Neuron (in vitro differentiated cells): ENCODE measurements at regions not wholly inside any gene's neighbourhood (a gene's known extent, or its start where the extent isn't known, plus 50 kb on each side); places are given as distances from the start of the nearest gene placed in this dataset.
"Not testable (repeated sequence)": the region's sequence is repeated elsewhere in the genome, so short reads cannot be mapped to it uniquely, and the experiment has no call there.

Experiments used
- H2AFZ ChIP-seq: one replicate; pipeline ENCODE4 v1.6.1; 2013; ENCODE audit warnings: low read depth, mild to moderate bottlenecking, inconsistent platforms, low read length, moderate library complexity
- H3K27me3 ChIP-seq: one replicate; pipeline ENCODE4 v1.6.1; 2013; ENCODE audit warnings: low read length; ENCODE audit not compliant: insufficient read depth
- H3K36me3 ChIP-seq: one replicate; pipeline ENCODE4 v1.6.1; 2013; ENCODE audit warnings: low read length; ENCODE audit not compliant: insufficient read depth
- H3K4me1 ChIP-seq: one replicate; pipeline ENCODE4 v1.6.1; 2013; ENCODE audit warnings: low read length; ENCODE audit not compliant: insufficient read depth
- H3K4me3 ChIP-seq: 2 replicates; pipeline ENCODE4 v1.5.1; 2013; ENCODE audit warnings: mild to moderate bottlenecking, low read length, moderate library complexity
- H3K9me3 ChIP-seq: one replicate; pipeline ENCODE4 v1.6.1; 2013; ENCODE audit warnings: low read length

- no peaks in the 10 kb centered on the region for H3K4me1 ChIP-seq
- no peaks in the 10 kb centered on the region for H3K27me3 ChIP-seq
- no peaks in the 10 kb centered on the region for H3K9me3 ChIP-seq
- H3K36me3 ChIP-seq: no peaks in the 10 kb centered on the region
- no peak overlapping the region for H2AFZ ChIP-seq
- no peak overlapping the region for H3K4me3 ChIP-seq
Observed at GRCh38 chr7:4449263-4449662, 232.8 kb upstream of the FOXK1 start.

DNA sequence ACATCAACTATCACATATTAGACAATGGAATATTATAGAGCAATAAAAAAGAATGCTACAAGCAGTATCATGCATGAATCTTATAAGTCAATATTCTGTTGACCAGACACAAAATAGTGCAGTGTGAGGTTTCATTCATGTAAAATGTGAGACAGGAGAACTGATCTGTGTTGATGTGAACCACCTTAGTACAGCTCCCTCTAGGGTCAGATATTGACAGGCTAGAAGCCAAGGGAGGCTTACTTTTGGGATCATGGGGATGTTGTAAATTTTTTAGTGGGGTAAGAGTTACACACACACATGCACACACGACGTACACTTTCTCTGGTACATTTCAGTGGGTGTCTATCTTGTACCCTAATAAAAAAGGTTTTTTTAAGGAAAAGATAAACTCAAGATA is 231.6 kb upstream of the FOXK1 start:
- H2AFZ ChIP-seq: no peak overlapping the region
- no peaks in the 10 kb centered on the region for H3K9me3 ChIP-seq
- H3K27me3 ChIP-seq: no peaks in the 10 kb centered on the region
- H3K36me3 ChIP-seq: no peaks in the 10 kb centered on the region
- H3K4me1 ChIP-seq: no peaks in the 10 kb centered on the region
- no peak overlapping the region for H3K4me3 ChIP-seq

DNA sequence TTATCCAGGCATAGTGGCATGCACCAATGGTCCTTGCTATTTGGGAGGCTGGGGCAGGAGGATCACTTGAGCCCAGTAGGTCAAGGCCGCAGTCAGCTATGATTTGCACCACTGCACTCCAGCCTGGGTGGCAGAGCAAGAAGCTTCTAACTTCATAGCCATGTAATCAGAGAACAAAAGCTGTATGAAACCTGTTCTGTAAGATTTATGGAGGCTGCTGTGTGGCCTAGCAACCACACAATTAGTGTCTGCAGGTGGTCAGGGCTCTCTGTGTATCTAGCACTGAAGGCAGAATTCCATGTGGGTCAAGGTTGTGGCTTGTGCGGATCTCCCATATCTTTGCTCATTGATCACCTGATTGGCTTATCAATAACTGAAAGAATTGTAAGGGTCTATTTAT is 221.5 kb upstream of the FOXK1 start:
- Histone ChIP-seq H3K27me3 (peaks cover 3% of the 10 kb centered on the region), H3K36me3 (no peaks in the 10 kb centered on the region), H3K4me1 (peaks cover 7% of the 10 kb centered on the region), H2AFZ (no peak overlapping the region), H3K9me3 (peaks cover 2% of the 10 kb centered on the region), H3K4me3 (no peak overlapping the region)

GRCh38 chr7:4461531-4461930 is 220.6 kb upstream of the FOXK1 start:
- H2AFZ ChIP-seq: no peak overlapping the region
- H3K4me1 ChIP-seq: peaks cover 7% of the 10 kb centered on the region
- no peaks in the 10 kb centered on the region for H3K36me3 ChIP-seq

GRCh38 chr7:4468320-4469102 is 213.6 kb upstream of the FOXK1 start:
- Histone ChIP-seq H3K27me3 (peaks cover 3% of the 10 kb centered on the region), H3K4me1 (no peaks in the 10 kb centered on the region), H3K9me3 (no peaks in the 10 kb centered on the region), H3K4me3 (no peak overlapping the region), H3K36me3 (no peaks in the 10 kb centered on the region), H2AFZ (no peak overlapping the region)

More at GRCh38 chr7:4461531-4461930, 220.6 kb upstream of the FOXK1 start:
- peaks cover 3% of the 10 kb centered on the region for H3K27me3 ChIP-seq
- H3K9me3 ChIP-seq: peaks cover 2% of the 10 kb centered on the region
- H3K4me3 ChIP-seq: no peak overlapping the region

DNA sequence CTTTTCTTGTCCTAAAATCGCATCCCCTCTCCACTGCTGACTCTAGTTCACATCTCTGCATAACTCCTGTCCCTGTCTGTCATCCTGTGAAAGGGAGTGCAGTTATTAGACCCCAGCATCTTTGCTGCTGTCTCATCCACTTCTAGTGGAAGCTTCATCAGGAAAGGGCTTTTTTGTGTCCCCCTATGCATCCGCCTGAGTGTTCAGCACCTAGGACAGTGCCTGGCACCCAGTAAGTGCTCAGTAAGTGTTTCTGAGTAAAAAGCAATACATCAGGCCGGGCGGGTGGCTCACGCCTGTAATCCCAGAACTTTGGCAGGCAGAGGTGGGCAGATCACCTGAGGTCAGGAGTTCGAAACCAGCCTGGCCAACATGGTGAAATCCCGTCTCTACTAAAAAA is 211.8 kb upstream of the FOXK1 start:
- H3K9me3 ChIP-seq: no peaks in the 10 kb centered on the region
- no peak overlapping the region for H2AFZ ChIP-seq
- no peaks in the 10 kb centered on the region for H3K36me3 ChIP-seq
- no peak overlapping the region for H3K4me3 ChIP-seq
- no peaks in the 10 kb centered on the region for H3K4me1 ChIP-seq
- peaks cover 2% of the 10 kb centered on the region for H3K27me3 ChIP-seq

GRCh38 chr7:4472728-4473127 is 209.4 kb upstream of the FOXK1 start:
- Histone ChIP-seq H2AFZ (no peak overlapping the region), H3K9me3 (no peaks in the 10 kb centered on the region), H3K4me1 (no peaks in the 10 kb centered on the region), H3K4me3 (no peak overlapping the region), H3K27me3 (no peaks in the 10 kb centered on the region), H3K36me3 (no peaks in the 10 kb centered on the region)

GRCh38 chr7:4479367-4480039 is 202.6 kb upstream of the FOXK1 start:
- no peaks in the 10 kb centered on the region for H3K27me3 ChIP-seq
- H2AFZ ChIP-seq: no peak overlapping the region
- peaks cover 5% of the 10 kb centered on the region for H3K9me3 ChIP-seq
- H3K4me3 ChIP-seq: no peak overlapping the region
- no peaks in the 10 kb centered on the region for H3K4me1 ChIP-seq
- H3K36me3 ChIP-seq: no peaks in the 10 kb centered on the region

DNA sequence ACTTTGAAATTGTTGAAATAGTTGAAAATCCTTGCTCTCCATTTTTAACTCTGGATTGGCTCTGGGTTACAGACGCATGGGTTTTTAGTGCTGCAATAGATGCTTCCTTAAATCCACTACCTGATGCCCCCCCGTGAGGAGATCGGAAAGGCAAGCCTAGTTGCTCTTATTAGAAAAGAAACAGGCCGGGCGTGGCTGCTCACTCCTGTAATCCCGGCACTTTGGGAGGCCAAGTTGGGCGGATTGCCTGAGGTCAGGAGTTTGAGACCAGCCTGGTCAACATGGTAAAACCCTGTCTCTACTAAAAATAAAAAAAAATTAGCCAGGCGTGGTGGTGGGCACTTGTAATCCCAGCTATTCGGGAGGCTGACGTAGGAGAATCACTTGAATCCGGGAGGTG is 202.0 kb upstream of the FOXK1 start:
- H3K36me3 ChIP-seq, H3K9me3 ChIP-seq, H2AFZ ChIP-seq, H3K4me1 ChIP-seq, H3K27me3 ChIP-seq, H3K4me3 ChIP-seq: not testable (repeated sequence)

DNA sequence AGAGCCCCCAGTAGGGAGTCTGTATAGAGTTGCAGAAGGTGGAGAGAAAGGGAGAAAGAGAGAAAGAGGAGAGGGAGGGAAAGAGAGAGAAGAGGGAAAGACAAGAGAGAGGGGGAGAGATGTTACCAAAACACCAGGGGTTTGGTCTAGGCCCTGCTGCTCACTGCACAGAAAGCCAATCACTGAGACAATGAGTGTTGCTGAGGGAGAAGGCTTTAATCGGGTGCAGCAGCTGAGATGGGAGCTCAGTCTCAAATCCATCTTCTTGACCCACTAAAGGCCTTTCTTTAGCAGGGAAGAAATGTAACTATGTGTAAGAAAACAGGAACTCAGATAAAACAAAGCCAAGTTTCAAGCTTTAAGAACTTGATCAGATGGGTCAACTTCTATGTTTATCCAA is 198.2 kb upstream of the FOXK1 start:
- no peak overlapping the region for H3K4me3 ChIP-seq
- H3K4me1 ChIP-seq: no peaks in the 10 kb centered on the region
- H3K9me3 ChIP-seq: peaks cover 2% of the 10 kb centered on the region
- no peak overlapping the region for H2AFZ ChIP-seq
- H3K36me3 ChIP-seq: no peaks in the 10 kb centered on the region
- H3K27me3 ChIP-seq: no peaks in the 10 kb centered on the region

- H3K27me3 ChIP-seq: no peaks in the 10 kb centered on the region
- peaks cover 2% of the 10 kb centered on the region for H3K9me3 ChIP-seq
- no peaks in the 10 kb centered on the region for H3K36me3 ChIP-seq
- no peak overlapping the region for H2AFZ ChIP-seq
- H3K4me1 ChIP-seq: no peaks in the 10 kb centered on the region
- no peak overlapping the region for H3K4me3 ChIP-seq
Observed at GRCh38 chr7:4484545-4484944, 197.6 kb upstream of the FOXK1 start.

DNA sequence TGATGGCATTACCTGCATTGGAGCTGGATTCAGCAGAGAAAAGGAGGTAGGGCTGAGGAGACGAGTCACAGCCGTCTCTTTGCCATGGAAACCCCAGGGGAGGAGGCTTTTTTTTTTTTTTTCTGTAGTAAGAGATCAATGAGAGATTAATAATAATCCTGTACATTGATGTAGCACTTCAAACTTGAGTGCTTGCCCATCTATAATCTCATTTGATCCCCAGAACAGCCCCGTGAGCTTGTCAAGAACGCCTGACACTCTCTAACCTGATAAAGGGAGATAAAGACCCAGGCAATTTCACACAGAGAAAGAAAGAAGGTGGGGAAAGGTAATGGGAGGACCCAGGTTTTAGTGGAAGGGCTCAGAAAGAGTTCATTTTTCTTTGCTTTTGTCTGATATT is 195.2 kb upstream of the FOXK1 start:
- Histone ChIP-seq H3K27me3 (no peaks in the 10 kb centered on the region), H3K4me1 (no peaks in the 10 kb centered on the region), H3K4me3 (no peak overlapping the region), H3K9me3 (peaks cover 2% of the 10 kb centered on the region), H3K36me3 (no peaks in the 10 kb centered on the region), H2AFZ (no peak overlapping the region)

DNA sequence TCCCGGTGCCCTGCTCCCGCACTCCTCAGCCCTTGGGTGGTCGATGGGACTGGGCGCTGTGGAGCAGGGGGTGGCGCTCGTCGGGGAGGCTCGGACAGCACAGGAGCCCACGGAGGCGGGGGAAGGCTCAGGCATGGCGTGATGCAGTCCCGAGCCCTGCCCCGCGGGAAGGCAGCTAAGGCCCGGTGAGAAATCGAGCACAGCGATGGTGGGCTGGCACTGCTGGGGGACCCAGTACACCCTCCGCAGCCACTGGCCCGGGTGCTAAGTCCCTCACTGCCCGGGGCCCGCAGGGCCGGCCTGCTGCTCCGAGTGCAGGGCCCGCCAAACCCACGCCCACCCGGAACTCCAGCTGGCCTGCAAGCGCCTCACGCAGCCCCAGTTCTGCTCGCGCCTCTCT is 185.2 kb upstream of the FOXK1 start:
- not testable (repeated sequence) for H3K4me1 ChIP-seq, H3K27me3 ChIP-seq, H3K4me3 ChIP-seq, H3K9me3 ChIP-seq, H2AFZ ChIP-seq, H3K36me3 ChIP-seq

GRCh38 chr7:4500812-4501211 is 181.3 kb upstream of the FOXK1 start:
- H3K36me3 ChIP-seq: no peaks in the 10 kb centered on the region
- no peak overlapping the region for H2AFZ ChIP-seq
- H3K9me3 ChIP-seq: peaks cover 3% of the 10 kb centered on the region
- H3K4me1 ChIP-seq: no peaks in the 10 kb centered on the region
- H3K4me3 ChIP-seq: no peak overlapping the region
- H3K27me3 ChIP-seq: no peaks in the 10 kb centered on the region
